ENCODE measurements at regions not wholly inside any gene's neighbourhood (a gene's known extent, or its start where the extent isn't known, plus 50 kb on each side); places are given as distances from the start of the nearest gene placed in this dataset.

GRCh38 chr18:38690626-38691025 lies 1125.0 kb upstream of the CELF4 start:
- no peak for TF ChIP-seq CTCF (IDR thresholded peaks at IDR 0.05)
- TF ChIP-seq POLR2A (IDR thresholded peaks at IDR 0.05) = no peak
